GM12878 (cell line): ENCODE measurements at regions not wholly inside any gene's neighbourhood (a gene's known extent, or its start where the extent isn't known, plus 50 kb on each side); places are given as distances from the start of the nearest gene placed in this dataset.

Experiments used
- ATAC-seq: fragments of 200-7000 bp; cut with Tn5 transposase; 3 replicates; pipeline ENCODE4 v1.9.1; 2020; ENCODE audit warnings: mild to moderate bottlenecking, moderate library complexity
- BruUV-seq: library from RNA; stranded (reverse); fragments of 400-500 nt; replicated peaks from 2 replicates; lab custom pipeline; 2021; lab: Mats Ljungman, UMichigan
- CTCF ChIA-PET: fragments of 300-600 bp; sonication (Branson Sonifier 250); formaldehyde crosslinking; extraction: SDS; loops from one replicate; lab custom pipeline; 2021; ENCODE audit warnings: inconsistent platforms; lab: Yijun Ruan, JAX
- POLR2A ChIA-PET: fragments of 350-600 bp; formaldehyde crosslinking; extraction: SDS; loops from one replicate; lab custom pipeline; 2021; ENCODE audit warnings: inconsistent platforms; lab: Charles Lee
- RAD21 ChIA-PET: fragments of 300-600 bp; sonication (Branson Sonifier 250); formaldehyde crosslinking; loops from one replicate; lab custom pipeline; 2023; ENCODE audit warnings: antibody characterized with exemption; ENCODE audit not compliant: unreplicated experiment; lab: Charles Lee
- SMC1A ChIA-PET: fragments of 300-600 bp; sonication (Branson Sonifier 250); formaldehyde crosslinking; loops from one replicate; lab custom pipeline; 2023; ENCODE audit not compliant: unreplicated experiment, uncharacterized antibody; lab: Charles Lee
- DNase-seq: peaks from one replicate; pipeline ENCODE4 v3.0.0-alpha.2; 2011; ENCODE audit warnings: low read depth, low spot score
- FAIRE-seq: peaks from 3 replicates; lab custom pipeline; 2011; peaks lifted over from hg19 to GRCh38; lab: Jason Lieb, UNC
- H2AFZ ChIP-seq: 2 replicates; pipeline ENCODE4 v1.6.0; 2011; ENCODE audit warnings: low read depth, low read length, control low read depth; ENCODE audit not compliant: control insufficient read depth
- H3K27ac ChIP-seq: 2 replicates; pipeline ENCODE4 v1.5.1; 2011; ENCODE audit warnings: control low read depth; ENCODE audit not compliant: control insufficient read depth, insufficient read depth
- H3K27me3 ChIP-seq, 2 experiments: replicated peaks in 1 of 2; 2 replicates each; pipeline versions ENCODE4 v1.6.0 to v1.6.1; 2011; ENCODE audit warnings: low read length in 1 of 2; ENCODE audit not compliant: control insufficient read depth in 2 of 2, insufficient read depth in 2 of 2
- H3K36me3 ChIP-seq, 2 experiments: 2 replicates each; pipeline ENCODE4 v1.5.1; 2011; ENCODE audit warnings: low read length in 1 of 2; ENCODE audit not compliant: control insufficient read depth in 2 of 2, insufficient read depth in 2 of 2
- H3K4me1 ChIP-seq: 2 replicates; pipeline ENCODE4 v1.6.1; 2011; ENCODE audit warnings: mild to moderate bottlenecking, low read length, moderate library complexity, mixed read lengths; ENCODE audit not compliant: control insufficient read depth, insufficient read depth
- H3K4me2 ChIP-seq: 2 replicates; pipeline ENCODE4 v1.6.0; 2011; ENCODE audit warnings: control low read depth; ENCODE audit not compliant: control insufficient read depth, insufficient read depth
- H3K4me3 ChIP-seq: fragments of 200-600 bp; sonication (generic); 2 replicates; pipeline ENCODE4 v1.5.1; 2016
- H3K79me2 ChIP-seq: 2 replicates; pipeline ENCODE4 v1.6.0; 2011; ENCODE audit warnings: low read length; ENCODE audit not compliant: control insufficient read depth, insufficient read depth
- H3K9ac ChIP-seq: 2 replicates; pipeline ENCODE4 v1.8.0; 2011; ENCODE audit warnings: low read length, control low read depth, mixed read lengths; ENCODE audit not compliant: control insufficient read depth, insufficient read depth
- H3K9me3 ChIP-seq: replicated peaks from 3 replicates; pipeline ENCODE4 v1.5.1; 2011; ENCODE audit warnings: mild to moderate bottlenecking, low read length; ENCODE audit not compliant: control insufficient read depth, insufficient read depth
- H4K20me1 ChIP-seq: 2 replicates; pipeline ENCODE4 v1.6.0; 2011; ENCODE audit not compliant: control insufficient read depth, insufficient read depth
- CBX3 ChIP-seq: fragments of 200-600 bp; sonication (generic); IDR thresholded peaks from 2 replicates; pipeline ENCODE4 v1.6.1; 2016; ENCODE audit warnings: low read depth, borderline replicate concordance
- CEBPB ChIP-seq, 2 experiments: fragments of 150-350 bp in 1 of 2; IDR thresholded peaks; 2 replicates each; pipeline ENCODE4 v1.6.1; 2012 to 2014; ENCODE audit warnings: low read depth in 2 of 2, low read length in 2 of 2, borderline replicate concordance in 1 of 2, inconsistent platforms in 1 of 2
- CHD4 ChIP-seq: fragments of 200-600 bp; sonication (generic); IDR thresholded peaks from 2 replicates; pipeline ENCODE4 v1.6.1; 2016; ENCODE audit warnings: mild to moderate bottlenecking
- EED ChIP-seq: sonication (generic); IDR thresholded peaks from 2 replicates; pipeline ENCODE4 v1.6.1; 2016; ENCODE audit warnings: antibody characterized with exemption, low read depth
- HDGF ChIP-seq: fragments of 450-650 bp; IDR thresholded peaks from 2 replicates; pipeline ENCODE4 v1.6.1; 2016; ENCODE audit warnings: antibody characterized with exemption
- HSF1 ChIP-seq: fragments of 150-350 bp; IDR thresholded peaks from 2 replicates; pipeline ENCODE4 v1.6.1; 2014; ENCODE audit warnings: mild to moderate bottlenecking, low read depth, low read length
- JUNB ChIP-seq: IDR thresholded peaks from 2 replicates; pipeline ENCODE4 v1.6.1; 2016; ENCODE audit warnings: antibody characterized with exemption, mild to moderate bottlenecking
- KLF5 ChIP-seq: fragments of 450-650 bp; IDR thresholded peaks from 2 replicates; pipeline ENCODE4 v1.6.1; 2014; ENCODE audit warnings: mild to moderate bottlenecking; ENCODE audit not compliant: partially characterized antibody
- MEF2A ChIP-seq: IDR thresholded peaks from 2 replicates; pipeline ENCODE4 v1.6.1; 2011; ENCODE audit warnings: low read depth, mild to moderate bottlenecking, low read length, moderate library complexity; ENCODE audit not compliant: insufficient read depth
- MLLT1 ChIP-seq: fragments of 450-650 bp; IDR thresholded peaks from 2 replicates; pipeline ENCODE4 v1.6.1; 2016; ENCODE audit warnings: mild to moderate bottlenecking
- NFYB ChIP-seq: IDR thresholded peaks from 2 replicates; pipeline ENCODE4 v1.6.1; 2011; ENCODE audit warnings: low read depth, mild to moderate bottlenecking, low read length, improper control_type of control experiment, moderate library complexity; ENCODE audit not compliant: insufficient read depth
- SMARCA5 ChIP-seq: fragments of 450-650 bp; IDR thresholded peaks from 2 replicates; pipeline ENCODE4 v1.6.1; 2017; ENCODE audit warnings: mild to moderate bottlenecking
- STAT3 ChIP-seq: IDR thresholded peaks from 2 replicates; pipeline ENCODE4 v1.6.1; 2011; ENCODE audit warnings: low read depth, low read length, improper control_type of control experiment
- ZBTB33 ChIP-seq: fragments of 450-650 bp; IDR thresholded peaks from 2 replicates; pipeline ENCODE4 v1.6.1; 2017; ENCODE audit warnings: mild to moderate bottlenecking
- WGBS: methylation state at CpG from one replicate; pipeline ENCODE4 v1.1.6; 2016; ENCODE audit warnings: low lambda C conversion rate; ENCODE audit not compliant: insufficient replicate concordance, insufficient coverage; ENCODE audit errors: missing lambda C conversion rate; 5-methylcytosine and 5-hydroxymethylcytosine counted together
- in situ Hi-C: fragments of 300-500 bp; cut with MboI; formaldehyde crosslinking; loops from 9 replicates; pipeline ENCODE4 v1.14.3; 2018; ENCODE audit warnings: mixed read lengths
- intact Hi-C: fragments of 100-400 bp; cut with micrococcal nuclease; formaldehyde crosslinking; loops from one replicate; pipeline ENCODE4 v1.14.2; 2022; ENCODE audit not compliant: unreplicated experiment
- TF ChIP-seq, protein P1 (sequence below): fragments of 450-650 bp; IDR thresholded peaks from 2 replicates; pipeline ENCODE4 v1.6.1; 2018; ENCODE audit warnings: borderline replicate concordance, mild to moderate bottlenecking; ENCODE audit not compliant: partially characterized antibody

DNA sequence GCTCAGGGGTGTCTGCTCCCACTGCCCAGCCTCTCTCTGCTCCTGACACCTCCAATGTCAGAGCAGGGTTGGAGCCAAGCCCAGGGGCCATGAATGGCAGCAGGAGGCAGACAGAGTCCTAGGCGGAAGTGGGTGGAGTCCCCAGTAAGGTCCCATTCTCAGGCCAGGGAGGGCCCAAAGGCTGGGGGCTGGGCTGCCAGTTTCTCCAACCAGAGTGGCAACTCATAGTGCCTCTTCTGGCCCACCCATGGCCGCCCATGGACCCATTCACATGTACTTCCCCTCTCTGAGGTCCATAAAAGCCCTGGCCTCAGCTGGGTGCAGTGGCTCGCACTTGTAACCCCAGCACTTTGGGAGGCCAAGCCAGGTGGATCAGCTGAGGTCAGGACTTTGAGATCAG is 261.8 kb upstream of the TNC start:
- H4K20me1 ChIP-seq = no peaks in the 10 kb centered on the region
- H3K4me2 ChIP-seq = no peak overlapping the region
- SMC1A ChIA-PET = interaction anchor here (1.1 kb wide), 1 partner anchor 12 kb away, joined by 3 read pairs; no protein-coding TSS in a partner anchor
- intact Hi-C loops = no loop called here
- POLR2A ChIA-PET = no interaction called here
- no peaks in the 10 kb centered on the region for H3K36me3 ChIP-seq
- in situ Hi-C loops = no loop called here
- FAIRE-seq = no peak
- no peak overlapping the region for H3K4me3 ChIP-seq
- no peak; the same call in 2 of the 3 replicates for ATAC-seq
- H3K79me2 ChIP-seq = no peaks in the 10 kb centered on the region
- WGBS = 24% methylated on average over 3 of the region's 3 CpGs
- no peak overlapping the region for H2AFZ ChIP-seq
- RAD21 ChIA-PET = no interaction called here
- TF ChIP-seq ZBTB33 (no peak), HSF1 (no peak), STAT3 (no peak), JUNB (no peak), CHD4 (no peak), EED (no peak), MEF2A (no peak), CEBPB (IDR thresholded peaks at IDR 0.05; ENCODE audit: borderline replicate concordance in 1 of 2, low read depth in 2 of 2, low read length in 2 of 2) (no peak), SMARCA5 (no peak), CBX3 (no peak), HDGF (no peak), NFYB (no peak), KLF5 (no peak), MLLT1 (no peak)
- TF ChIP-seq, protein P1, sequence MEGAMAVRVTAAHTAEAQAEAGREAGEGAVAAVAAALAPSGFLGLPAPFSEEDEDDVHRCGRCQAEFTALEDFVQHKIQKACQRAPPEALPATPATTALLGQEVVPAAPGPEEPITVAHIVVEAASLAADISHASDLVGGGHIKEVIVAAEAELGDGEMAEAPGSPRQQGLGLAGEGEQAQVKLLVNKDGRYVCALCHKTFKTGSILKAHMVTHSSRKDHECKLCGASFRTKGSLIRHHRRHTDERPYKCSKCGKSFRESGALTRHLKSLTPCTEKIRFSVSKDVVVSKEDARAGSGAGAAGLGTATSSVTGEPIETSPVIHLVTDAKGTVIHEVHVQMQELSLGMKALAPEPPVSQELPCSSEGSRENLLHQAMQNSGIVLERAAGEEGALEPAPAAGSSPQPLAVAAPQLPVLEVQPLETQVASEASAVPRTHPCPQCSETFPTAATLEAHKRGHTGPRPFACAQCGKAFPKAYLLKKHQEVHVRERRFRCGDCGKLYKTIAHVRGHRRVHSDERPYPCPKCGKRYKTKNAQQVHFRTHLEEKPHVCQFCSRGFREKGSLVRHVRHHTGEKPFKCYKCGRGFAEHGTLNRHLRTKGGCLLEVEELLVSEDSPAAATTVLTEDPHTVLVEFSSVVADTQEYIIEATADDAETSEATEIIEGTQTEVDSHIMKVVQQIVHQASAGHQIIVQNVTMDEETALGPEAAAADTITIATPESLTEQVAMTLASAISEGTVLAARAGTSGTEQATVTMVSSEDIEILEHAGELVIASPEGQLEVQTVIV = no peak
- CTCF ChIA-PET = interaction anchor here (1.4 kb wide), 1 partner anchor 15 kb away, joined by 4 read pairs; no protein-coding TSS in a partner anchor
- no peaks in the 10 kb centered on the region for H3K4me1 ChIP-seq
- no peaks in the 10 kb centered on the region for H3K27me3 ChIP-seq
- no peak overlapping the region for H3K27ac ChIP-seq
- H3K9ac ChIP-seq = no peak overlapping the region
- no peaks in the 10 kb centered on the region; the same call in 1 of the 3 replicates for H3K9me3 ChIP-seq
- BruUV-seq = no TSS peak
- DNase-seq = no peak
